Neural cell (in vitro differentiated cells): ENCODE measurements at regions not wholly inside any gene's neighbourhood (a gene's known extent, or its start where the extent isn't known, plus 50 kb on each side); places are given as distances from the start of the nearest gene placed in this dataset.

Source experiments
- H2AFZ ChIP-seq: fragments of 200-600, 300-800 bp; sonication (generic), shearing (Covaris generic); 2 replicates; pipeline ENCODE4 v1.6.0; 2014; ENCODE audit warnings: low read depth, mild to moderate bottlenecking, antibody characterized with exemption, low read length, moderate library complexity
- H3F3A ChIP-seq: fragments of 200-600 bp; shearing (Covaris generic); 2 replicates; pipeline ENCODE4 v1.6.1; 2016; ENCODE audit warnings: mild to moderate bottlenecking, moderate library complexity, mixed read lengths, antibody characterized with exemption, low read length; ENCODE audit not compliant: insufficient read depth, poor library complexity, severe bottlenecking
- H3K27ac ChIP-seq: fragments of 200-600, 300-800 bp; sonication (generic), shearing (Covaris generic); 2 replicates; pipeline ENCODE4 v1.5.1; 2014; ENCODE audit warnings: mild to moderate bottlenecking, low read length, moderate library complexity
- H3K27me3 ChIP-seq: fragments of 300-800, 200-600 bp; sonication (generic), shearing (Covaris generic); 2 replicates; pipeline ENCODE4 v1.6.0; 2014; ENCODE audit warnings: mild to moderate bottlenecking, low read depth, low read length, moderate library complexity; ENCODE audit not compliant: insufficient read depth
- H3K36me3 ChIP-seq: fragments of 300-800, 200-600 bp; sonication (generic), shearing (Covaris generic); 2 replicates; pipeline ENCODE4 v1.5.1; 2014; ENCODE audit warnings: mild to moderate bottlenecking, antibody characterized with exemption, low read length, moderate library complexity; ENCODE audit not compliant: insufficient read depth
- H3K4me2 ChIP-seq: fragments of 300-800, 200-600 bp; sonication (generic), shearing (Covaris generic); 2 replicates; pipeline ENCODE4 v1.6.0; 2014; ENCODE audit warnings: mild to moderate bottlenecking, low read length
- H3K4me3 ChIP-seq: fragments of 300-800, 200-600 bp; sonication (generic), shearing (Covaris generic); 2 replicates; pipeline ENCODE4 v1.5.1; 2014; ENCODE audit warnings: mild to moderate bottlenecking, low read length, moderate library complexity
- H3K79me2 ChIP-seq: fragments of 200-600 bp; shearing (Covaris generic); replicated peaks from 2 replicates; pipeline ENCODE4 v1.6.0; 2014; ENCODE audit warnings: mild to moderate bottlenecking, low read length, moderate library complexity; ENCODE audit not compliant: insufficient read depth
- H3K9ac ChIP-seq: fragments of 300-800, 200-600 bp; sonication (generic), shearing (Covaris generic); 2 replicates; pipeline ENCODE4 v1.6.1; 2016; ENCODE audit warnings: mild to moderate bottlenecking, low read length, mixed read lengths
- H3K9me2 ChIP-seq: fragments of 200-600 bp; shearing (Covaris generic); 2 replicates; pipeline ENCODE4 v1.6.1; 2016; ENCODE audit warnings: mild to moderate bottlenecking, low read length, mixed read lengths; ENCODE audit not compliant: insufficient read depth
- H3K9me3 ChIP-seq: fragments of 200-600, 300-800 bp; sonication (generic), shearing (Covaris generic); 2 replicates; pipeline ENCODE4 v1.6.1; 2016; ENCODE audit warnings: mild to moderate bottlenecking, mixed run types, low read length, moderate library complexity, mixed read lengths
- H4K20me1 ChIP-seq: fragments of 200-600 bp; shearing (Covaris generic); 2 replicates; pipeline ENCODE4 v1.6.1; 2016; ENCODE audit warnings: mild to moderate bottlenecking, mixed run types; ENCODE audit not compliant: insufficient read depth
- EP300 ChIP-seq: fragments of 450-650 bp; conservative IDR thresholded peaks from 2 replicates; pipeline ENCODE4 v1.6.1; 2014; ENCODE audit warnings: antibody characterized with exemption, mild to moderate bottlenecking, moderate library complexity; ENCODE audit not compliant: poor library complexity, severe bottlenecking
- EZH2 ChIP-seq: fragments of 200-600, 300-800 bp; shearing (Covaris generic), sonication (generic); IDR thresholded peaks from 2 replicates; pipeline ENCODE4 v1.6.1; 2014; ENCODE audit warnings: antibody characterized with exemption, low read length, borderline replicate concordance, mild to moderate bottlenecking; ENCODE audit not compliant: insufficient read depth, poor library complexity, severe bottlenecking
- MXI1 ChIP-seq: fragments of 450-650 bp; conservative IDR thresholded peaks from 2 replicates; pipeline ENCODE4 v1.6.1; 2014; ENCODE audit warnings: antibody characterized with exemption, mild to moderate bottlenecking; ENCODE audit not compliant: poor library complexity, severe bottlenecking
- POLR2AphosphoS5 ChIP-seq: IDR thresholded peaks from 2 replicates; pipeline ENCODE4 v1.6.1; 2012
- RAD21 ChIP-seq: fragments of 450-650 bp; conservative IDR thresholded peaks from 2 replicates; pipeline ENCODE4 v1.6.1; 2014; ENCODE audit warnings: antibody characterized with exemption, mild to moderate bottlenecking, moderate library complexity
- SMC3 ChIP-seq: fragments of 450-650 bp; conservative IDR thresholded peaks from 2 replicates; pipeline ENCODE4 v1.6.1; 2014; ENCODE audit warnings: antibody characterized with exemption, mild to moderate bottlenecking, moderate library complexity; ENCODE audit not compliant: poor library complexity
- TAF1 ChIP-seq: IDR thresholded peaks from 2 replicates; pipeline ENCODE4 v1.6.1; 2012; ENCODE audit warnings: low read depth
- TF ChIP-seq, protein P1 (sequence below): IDR thresholded peaks from 2 replicates; pipeline ENCODE4 v1.6.1; 2012; ENCODE audit warnings: borderline replicate concordance
- TF ChIP-seq, protein P2 (sequence below): fragments of 450-650 bp; IDR thresholded peaks from 2 replicates; pipeline ENCODE4 v1.5.1; 2014; ENCODE audit warnings: antibody characterized with exemption, mild to moderate bottlenecking, moderate library complexity; ENCODE audit not compliant: poor library complexity, severe bottlenecking

DNA sequence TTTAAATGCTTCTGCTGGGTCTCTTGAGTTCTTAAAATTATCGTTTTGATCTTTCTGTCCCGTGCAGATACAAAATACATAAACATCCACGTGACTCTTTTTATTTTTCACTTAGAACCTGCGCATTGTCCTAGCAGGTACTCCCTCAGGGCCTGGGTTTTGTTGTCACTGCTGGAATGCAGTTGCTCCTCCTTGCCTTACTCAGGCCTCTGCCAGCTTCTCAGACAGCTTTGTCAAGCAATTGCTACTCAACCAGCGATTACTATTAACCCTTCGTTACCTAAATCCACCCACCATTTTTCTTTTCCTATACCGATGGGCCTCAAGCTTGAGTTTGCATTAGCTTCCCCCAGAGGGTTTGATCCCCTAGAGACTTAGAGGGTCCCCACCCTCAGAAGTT, 405.9 kb upstream of the RBFOX1 start:
- Histone ChIP-seq H3K4me3 (peak overlapping the region; percentile 33), H4K20me1 (no peaks in the 10 kb centered on the region), H3K9ac (peak overlapping the region; percentile 31), H3K27me3 (no peaks in the 10 kb centered on the region), H3K36me3 (no peaks in the 10 kb centered on the region), H3K79me2 (no peaks in the 10 kb centered on the region), H3K27ac (peak overlapping the region; percentile 39), H3K9me2 (no peaks in the 10 kb centered on the region), H2AFZ (no peak overlapping the region), H3K4me2 (peak overlapping the region; percentile 65), H3F3A (no peaks in the 10 kb centered on the region), H3K9me3 (no peaks in the 10 kb centered on the region)
- TF ChIP-seq EP300 (peak; percentile 27), RAD21 (no peak)
- TF ChIP-seq, protein P1, sequence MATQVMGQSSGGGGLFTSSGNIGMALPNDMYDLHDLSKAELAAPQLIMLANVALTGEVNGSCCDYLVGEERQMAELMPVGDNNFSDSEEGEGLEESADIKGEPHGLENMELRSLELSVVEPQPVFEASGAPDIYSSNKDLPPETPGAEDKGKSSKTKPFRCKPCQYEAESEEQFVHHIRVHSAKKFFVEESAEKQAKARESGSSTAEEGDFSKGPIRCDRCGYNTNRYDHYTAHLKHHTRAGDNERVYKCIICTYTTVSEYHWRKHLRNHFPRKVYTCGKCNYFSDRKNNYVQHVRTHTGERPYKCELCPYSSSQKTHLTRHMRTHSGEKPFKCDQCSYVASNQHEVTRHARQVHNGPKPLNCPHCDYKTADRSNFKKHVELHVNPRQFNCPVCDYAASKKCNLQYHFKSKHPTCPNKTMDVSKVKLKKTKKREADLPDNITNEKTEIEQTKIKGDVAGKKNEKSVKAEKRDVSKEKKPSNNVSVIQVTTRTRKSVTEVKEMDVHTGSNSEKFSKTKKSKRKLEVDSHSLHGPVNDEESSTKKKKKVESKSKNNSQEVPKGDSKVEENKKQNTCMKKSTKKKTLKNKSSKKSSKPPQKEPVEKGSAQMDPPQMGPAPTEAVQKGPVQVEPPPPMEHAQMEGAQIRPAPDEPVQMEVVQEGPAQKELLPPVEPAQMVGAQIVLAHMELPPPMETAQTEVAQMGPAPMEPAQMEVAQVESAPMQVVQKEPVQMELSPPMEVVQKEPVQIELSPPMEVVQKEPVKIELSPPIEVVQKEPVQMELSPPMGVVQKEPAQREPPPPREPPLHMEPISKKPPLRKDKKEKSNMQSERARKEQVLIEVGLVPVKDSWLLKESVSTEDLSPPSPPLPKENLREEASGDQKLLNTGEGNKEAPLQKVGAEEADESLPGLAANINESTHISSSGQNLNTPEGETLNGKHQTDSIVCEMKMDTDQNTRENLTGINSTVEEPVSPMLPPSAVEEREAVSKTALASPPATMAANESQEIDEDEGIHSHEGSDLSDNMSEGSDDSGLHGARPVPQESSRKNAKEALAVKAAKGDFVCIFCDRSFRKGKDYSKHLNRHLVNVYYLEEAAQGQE = no peak

- H2AFZ ChIP-seq = no peak overlapping the region
- H3K27me3 ChIP-seq = no peaks in the 10 kb centered on the region
- peak overlapping the region; percentile 65 for H3K4me2 ChIP-seq
- H4K20me1 ChIP-seq = no peaks in the 10 kb centered on the region
- H3K36me3 ChIP-seq = no peaks in the 10 kb centered on the region
- H3K9me3 ChIP-seq = no peaks in the 10 kb centered on the region
- H3F3A ChIP-seq = no peaks in the 10 kb centered on the region
- H3K79me2 ChIP-seq = no peaks in the 10 kb centered on the region
- peak overlapping the region; percentile 33 for H3K4me3 ChIP-seq
- peak overlapping the region; percentile 31 for H3K9ac ChIP-seq
- H3K9me2 ChIP-seq = no peaks in the 10 kb centered on the region
- H3K27ac ChIP-seq = peak overlapping the region; percentile 39
- TF ChIP-seq, protein P1 = no peak
- TF ChIP-seq TAF1 = no peak
- no peak for TF ChIP-seq RAD21
- TF ChIP-seq POLR2AphosphoS5 = no peak
- no peak for TF ChIP-seq MXI1
- TF ChIP-seq SMC3 = no peak
- TF ChIP-seq, protein P2, sequence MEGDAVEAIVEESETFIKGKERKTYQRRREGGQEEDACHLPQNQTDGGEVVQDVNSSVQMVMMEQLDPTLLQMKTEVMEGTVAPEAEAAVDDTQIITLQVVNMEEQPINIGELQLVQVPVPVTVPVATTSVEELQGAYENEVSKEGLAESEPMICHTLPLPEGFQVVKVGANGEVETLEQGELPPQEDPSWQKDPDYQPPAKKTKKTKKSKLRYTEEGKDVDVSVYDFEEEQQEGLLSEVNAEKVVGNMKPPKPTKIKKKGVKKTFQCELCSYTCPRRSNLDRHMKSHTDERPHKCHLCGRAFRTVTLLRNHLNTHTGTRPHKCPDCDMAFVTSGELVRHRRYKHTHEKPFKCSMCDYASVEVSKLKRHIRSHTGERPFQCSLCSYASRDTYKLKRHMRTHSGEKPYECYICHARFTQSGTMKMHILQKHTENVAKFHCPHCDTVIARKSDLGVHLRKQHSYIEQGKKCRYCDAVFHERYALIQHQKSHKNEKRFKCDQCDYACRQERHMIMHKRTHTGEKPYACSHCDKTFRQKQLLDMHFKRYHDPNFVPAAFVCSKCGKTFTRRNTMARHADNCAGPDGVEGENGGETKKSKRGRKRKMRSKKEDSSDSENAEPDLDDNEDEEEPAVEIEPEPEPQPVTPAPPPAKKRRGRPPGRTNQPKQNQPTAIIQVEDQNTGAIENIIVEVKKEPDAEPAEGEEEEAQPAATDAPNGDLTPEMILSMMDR = no peak
- no peak for TF ChIP-seq EP300
- TF ChIP-seq EZH2 = no peak
These were observed 406.3 kb upstream of the RBFOX1 start for GRCh38 chr16:6926341-6926740.
